NCI-H526 treated with DMSO at 0.1 percent for 48 hours (cell line): ENCODE measurements at regions not wholly inside any gene's neighbourhood (a gene's known extent, or its start where the extent isn't known, plus 50 kb on each side); places are given as distances from the start of the nearest gene placed in this dataset.

ENCODE experiments used
- DNase-seq: peaks from one replicate; lab custom pipeline; 2025; lab: John Stamatoyannopoulos, UW

GRCh38 chr3:24937228-24937627 lies 442.6 kb upstream of the THRB start:
- no peak for DNase-seq

- no peak for DNase-seq
Measured at GRCh38 chr3:24937780-24938179, 443.1 kb upstream of the THRB start.

- no peak for DNase-seq
Measured at GRCh38 chr3:24943961-24944360, 449.3 kb upstream of the THRB start.

- no peak for DNase-seq
Measured at GRCh38 chr3:24944805-24945520, 450.3 kb upstream of the THRB start.

GRCh38 chr3:24945563-24945962 lies 450.9 kb upstream of the THRB start:
- DNase-seq = no peak

GRCh38 chr3:24947103-24947502 lies 452.5 kb upstream of the THRB start:
- no peak for DNase-seq

- DNase-seq = no peak
Measured at GRCh38 chr3:24951180-24951579, 456.5 kb upstream of the THRB start.

GRCh38 chr3:24952388-24952787 lies 457.7 kb upstream of the THRB start:
- DNase-seq = no peak

- no peak for DNase-seq
Measured at GRCh38 chr3:24953060-24953771, 458.6 kb upstream of the THRB start.

GRCh38 chr3:24956613-24957012 lies 462.0 kb upstream of the THRB start:
- no peak for DNase-seq

- no peak for DNase-seq
Measured at GRCh38 chr3:24958271-24958670, 463.6 kb upstream of the THRB start.

- DNase-seq = no peak
Measured at GRCh38 chr3:24958910-24959447, 464.3 kb upstream of the THRB start.

GRCh38 chr3:24963762-24964625 lies 464.1 kb upstream of the RARB start:
- DNase-seq = peak; percentile 24

GRCh38 chr3:24965706-24966385 lies 462.2 kb upstream of the RARB start:
- DNase-seq = no peak

- no peak for DNase-seq
Measured at GRCh38 chr3:24968036-24968435, 460.0 kb upstream of the RARB start.

GRCh38 chr3:24972491-24972890 lies 455.6 kb upstream of the RARB start:
- no peak for DNase-seq

- DNase-seq = no peak
Measured at GRCh38 chr3:24981309-24981708, 446.8 kb upstream of the RARB start.

GRCh38 chr3:24981924-24982323 lies 446.1 kb upstream of the RARB start:
- DNase-seq = no peak

GRCh38 chr3:24985668-24986067 lies 442.4 kb upstream of the RARB start:
- DNase-seq = no peak

- DNase-seq = no peak
Measured at GRCh38 chr3:24986612-24987011, 441.5 kb upstream of the RARB start.

- DNase-seq = no peak
Measured at GRCh38 chr3:24999357-24999756, 428.7 kb upstream of the RARB start.
